ENCODE measurements at regions not wholly inside any gene's neighbourhood (a gene's known extent, or its start where the extent isn't known, plus 50 kb on each side); places are given as distances from the start of the nearest gene placed in this dataset.
A peak's percentile ranks its signal among the peaks of the same experiment; 100 is the strongest.

DNA sequence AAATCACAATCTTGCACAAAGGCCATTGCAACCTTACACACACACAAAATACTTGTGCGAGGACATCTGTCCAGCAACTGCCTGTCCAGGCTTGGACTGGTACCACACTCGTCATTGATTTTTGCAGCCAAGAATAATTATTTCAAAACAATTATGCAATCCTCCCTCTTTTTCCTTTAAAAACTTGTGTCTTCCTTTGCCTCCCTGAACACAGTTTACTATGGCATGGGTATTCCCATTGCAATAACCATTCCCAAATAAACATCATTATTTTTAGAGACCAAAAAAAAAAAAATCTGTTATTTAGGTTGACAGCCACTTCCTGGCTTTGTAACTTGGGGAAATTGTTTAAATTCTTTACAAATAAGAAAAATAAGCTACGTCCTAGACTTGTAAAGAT lies 54.0 kb downstream of the C11orf91 start:
- no peak for DNase-seq (ENCODE audit: low read depth)

- DNase-seq (ENCODE audit: low read depth), result no peak
Observed at GRCh38 chr11:33646168-33646567, 54.5 kb downstream of the C11orf91 start.

DNA sequence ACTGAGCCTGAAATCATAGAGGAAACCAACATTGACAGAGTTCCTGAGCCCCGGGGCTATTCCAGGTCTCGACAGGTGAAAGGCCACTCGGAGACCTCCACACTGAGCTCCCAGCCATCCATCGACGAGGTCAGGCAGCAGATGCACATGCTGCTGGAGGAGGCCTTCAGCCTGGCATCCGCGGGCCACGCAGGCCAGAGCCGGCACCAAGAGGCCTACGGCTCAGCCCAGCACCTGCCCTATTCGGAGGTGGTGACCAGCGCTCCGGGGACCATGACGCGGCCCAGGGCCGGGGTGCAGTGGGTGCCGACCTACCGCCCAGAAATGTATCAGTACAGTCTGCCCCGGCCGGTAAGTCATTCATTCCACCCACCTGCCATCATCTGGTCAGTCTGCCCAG lies 54.9 kb downstream of the C11orf91 start:
- no peak for DNase-seq (ENCODE audit: low read depth)

DNA sequence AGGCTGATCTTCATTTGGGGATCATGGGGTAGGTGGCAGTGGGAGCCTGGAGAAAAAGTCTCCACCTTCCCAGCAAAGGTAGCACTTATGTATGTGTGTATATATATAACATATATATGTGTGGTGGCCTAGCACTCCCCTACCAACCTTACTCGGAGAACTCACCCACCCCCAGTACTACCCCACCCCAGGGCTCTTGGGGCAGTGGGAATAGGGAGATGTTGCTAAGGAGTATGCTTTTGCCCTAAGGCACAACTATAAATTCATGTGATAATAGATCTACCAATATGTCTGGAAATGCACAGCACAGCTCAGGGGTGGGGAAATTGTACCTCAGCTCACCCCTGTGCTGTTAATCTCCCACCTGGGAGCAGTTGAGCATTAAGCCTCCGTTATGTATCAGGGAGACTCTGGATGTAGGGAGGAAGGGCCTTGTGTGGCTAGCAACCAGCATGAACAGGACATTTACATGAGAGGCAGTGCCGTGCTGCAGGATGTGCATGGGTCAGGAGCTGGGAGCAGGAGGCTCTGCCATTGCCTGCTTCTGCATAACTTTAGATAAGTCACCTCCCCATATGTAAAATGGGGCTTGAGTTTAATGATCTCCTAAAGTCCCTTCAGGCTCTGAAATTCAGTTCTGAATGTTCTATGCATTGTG lies 57.3 kb downstream of the C11orf91 start:
- no peak for DNase-seq (ENCODE audit: low read depth)

DNA sequence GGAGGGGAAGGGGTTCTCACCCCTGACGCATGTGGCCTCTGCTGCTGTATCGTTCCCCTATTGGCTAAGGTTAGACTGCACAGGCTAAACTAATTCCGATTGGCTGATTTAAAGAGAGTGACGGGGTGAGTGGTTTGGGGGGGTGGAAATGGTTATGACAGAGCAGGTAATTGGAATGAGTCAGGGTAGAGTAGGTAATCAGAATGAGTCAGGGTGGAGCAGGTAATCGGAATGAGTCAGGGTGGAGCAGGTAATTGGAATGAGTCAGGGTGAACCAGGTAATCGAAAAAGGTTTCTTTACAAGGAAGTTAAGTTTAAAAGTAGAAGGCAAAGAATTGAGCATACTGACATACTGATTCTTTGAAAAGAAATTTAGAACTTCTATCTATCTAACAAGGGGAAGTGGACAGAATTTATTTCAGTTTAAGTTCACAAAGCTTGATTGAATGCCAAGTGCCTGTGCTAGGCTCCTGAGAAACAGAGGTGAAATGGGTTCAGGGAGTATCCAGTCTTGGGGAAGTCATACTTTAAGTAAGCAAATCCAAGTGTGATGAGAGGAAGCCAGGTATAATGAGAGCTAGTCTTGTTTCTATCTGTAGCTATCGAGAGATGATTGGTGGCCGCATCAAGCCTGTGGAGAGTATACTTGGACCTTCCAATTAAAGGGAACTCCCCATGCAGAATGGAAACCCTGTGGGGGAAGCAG lies 58.0 kb downstream of the C11orf91 start:
- DNase-seq (ENCODE audit: low read depth), result no peak

GRCh38 chr11:33640730-33641371 lies 59.8 kb downstream of the C11orf91 start:
- DNase-seq (ENCODE audit: low read depth), result no peak

DNA sequence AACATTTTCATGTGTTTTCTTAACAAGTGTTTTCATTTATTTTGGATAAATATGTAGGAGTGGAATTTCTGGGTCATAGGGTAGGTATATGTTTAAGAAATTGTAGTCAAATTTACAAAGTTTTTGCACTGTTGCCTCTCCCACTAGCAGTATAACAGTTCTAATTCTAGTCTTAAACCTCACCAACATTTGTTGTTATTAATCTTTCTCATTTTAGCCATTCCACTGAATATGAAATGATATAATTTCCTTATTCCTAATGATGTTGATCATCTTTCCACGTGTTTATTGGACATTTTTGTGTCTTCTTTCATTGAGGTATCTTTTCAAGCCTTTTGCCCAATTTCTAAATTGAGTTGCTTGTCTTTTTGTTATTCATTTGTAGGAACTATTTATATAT lies 62.0 kb downstream of the C11orf91 start:
- DNase-seq (ENCODE audit: low read depth), result no peak

GRCh38 chr11:33636104-33636503 lies 64.5 kb downstream of the C11orf91 start:
- no peak for DNase-seq (ENCODE audit: low read depth)

- no peak for DNase-seq (ENCODE audit: low read depth)
Observed at GRCh38 chr11:33635161-33635560, 65.5 kb downstream of the C11orf91 start.

DNA sequence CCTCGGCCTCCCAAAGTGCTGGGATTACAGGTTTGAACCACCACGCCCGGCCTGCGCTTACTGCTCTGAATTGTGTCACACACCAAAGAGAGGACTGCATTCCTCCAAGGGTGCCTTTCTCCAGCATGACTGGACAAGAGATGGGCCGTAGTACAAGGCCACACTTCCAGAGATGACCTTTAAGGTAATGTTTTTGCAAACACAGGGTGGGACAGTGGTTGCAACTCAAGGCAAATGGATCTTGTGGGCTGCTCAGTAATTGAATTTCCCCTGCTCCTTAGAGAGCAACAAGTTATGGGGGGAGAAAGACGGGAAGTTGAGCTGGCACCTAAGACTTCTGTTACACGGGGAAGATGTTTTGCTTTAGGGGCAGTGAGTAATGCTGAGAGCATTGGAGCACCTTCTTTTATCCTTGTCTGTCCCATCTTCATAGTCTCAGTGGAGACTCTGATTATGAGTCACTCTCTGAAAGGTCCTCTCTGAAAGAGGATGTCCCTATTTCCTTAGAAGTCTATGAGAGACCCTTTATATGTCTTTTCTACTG lies 66.3 kb downstream of the C11orf91 start:
- no peak for DNase-seq (ENCODE audit: low read depth)

DNA sequence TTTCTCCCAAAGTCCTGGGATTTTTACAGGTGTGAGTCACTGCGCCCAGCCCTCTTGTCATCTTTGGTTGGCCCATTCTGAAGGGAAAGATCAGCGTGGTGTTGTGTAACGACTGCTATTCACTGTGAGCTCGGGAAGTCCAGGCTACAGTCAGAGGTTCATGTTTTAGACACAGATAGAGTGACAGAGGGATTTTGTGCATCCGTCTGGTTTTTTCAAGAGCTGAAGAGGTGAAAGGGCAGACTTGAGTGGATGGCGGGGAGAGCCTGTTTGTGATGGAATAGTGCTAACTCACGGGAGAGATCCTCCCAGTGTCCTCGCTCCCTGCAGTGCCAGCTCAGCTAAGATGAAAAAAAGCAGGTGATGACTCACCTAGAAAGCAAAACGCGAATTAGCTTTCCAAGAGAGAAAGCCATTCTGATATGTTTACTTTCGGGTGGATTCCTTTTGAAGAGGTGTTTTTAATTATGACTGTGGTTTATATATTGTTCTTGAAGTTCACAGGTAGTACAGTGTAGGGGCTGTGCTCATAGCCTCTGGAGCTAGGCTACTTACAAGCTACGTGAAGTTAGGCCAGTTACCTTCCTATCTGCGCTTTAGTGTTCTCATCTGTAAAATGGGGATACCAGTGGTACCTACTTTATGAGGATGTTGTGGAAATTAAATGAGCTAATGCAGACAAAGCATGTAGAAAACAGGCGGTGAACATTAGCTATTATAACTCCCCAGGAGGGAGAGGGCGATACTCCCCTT lies 67.2 kb downstream of the C11orf91 start:
- peak; percentile 49 for DNase-seq (ENCODE audit: low read depth)

GRCh38 chr11:33631749-33632091 lies 68.9 kb downstream of the C11orf91 start:
- DNase-seq (ENCODE audit: low read depth), result no peak

DNA sequence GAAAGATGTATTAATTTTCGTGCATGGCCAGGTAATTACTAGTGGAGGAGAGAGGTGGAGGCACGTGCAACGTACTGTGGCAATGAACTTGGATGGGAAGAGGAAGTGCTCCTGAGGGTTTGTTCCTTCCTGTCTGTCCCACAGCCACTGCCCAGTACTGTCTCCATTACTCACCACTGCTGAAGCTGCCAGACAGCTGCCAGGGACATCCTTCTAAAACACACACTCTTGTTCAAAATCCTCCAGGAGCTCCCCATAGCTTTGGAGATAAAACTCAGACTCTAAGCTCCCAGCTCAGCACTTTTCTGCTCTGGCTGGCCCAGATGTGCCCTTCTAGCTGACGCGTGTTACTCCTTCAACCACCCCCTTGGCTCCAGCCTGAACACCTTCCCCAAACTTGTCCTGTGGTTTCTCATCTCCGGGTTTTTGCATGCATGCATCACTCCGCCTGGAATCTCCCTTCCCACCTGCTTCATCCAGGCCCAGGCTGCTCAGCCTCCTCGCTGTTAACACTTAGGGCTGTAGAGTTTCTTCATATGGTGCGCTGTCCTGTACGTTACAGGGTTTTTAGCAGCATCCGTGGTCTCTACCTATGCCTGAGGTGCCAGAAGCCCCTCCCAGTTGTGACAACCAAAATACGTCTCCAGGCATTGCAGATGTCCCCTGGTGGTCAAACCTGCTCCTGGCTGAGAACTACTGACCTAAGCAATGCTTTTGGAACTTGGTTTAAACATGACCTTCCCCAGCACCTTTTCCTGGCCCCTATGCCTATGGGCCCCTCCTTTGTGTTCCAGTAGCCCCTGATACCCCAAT lies 69.5 kb downstream of the C11orf91 start:
- no peak for DNase-seq (ENCODE audit: low read depth)

DNA sequence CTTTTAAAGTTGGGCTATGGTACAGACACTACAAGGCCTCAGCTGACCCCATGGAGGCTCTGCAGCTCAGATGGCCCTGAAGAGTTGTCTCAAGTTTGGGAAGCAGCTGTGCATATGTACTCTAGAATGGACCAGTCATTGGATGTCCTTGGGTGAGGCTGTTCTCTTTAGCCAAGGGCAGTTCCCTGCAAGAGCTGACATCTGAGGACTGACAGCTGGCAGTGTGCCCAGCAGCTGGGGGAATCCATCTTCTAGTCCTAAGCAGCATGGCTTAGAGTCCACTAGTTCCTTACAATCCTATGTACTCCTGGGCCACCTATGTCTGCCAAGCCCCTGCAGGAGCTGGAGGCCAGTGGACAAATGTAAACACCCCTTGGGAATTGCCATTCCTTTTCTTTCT lies 76.5 kb downstream of the C11orf91 start:
- no peak for DNase-seq (ENCODE audit: low read depth)

DNA sequence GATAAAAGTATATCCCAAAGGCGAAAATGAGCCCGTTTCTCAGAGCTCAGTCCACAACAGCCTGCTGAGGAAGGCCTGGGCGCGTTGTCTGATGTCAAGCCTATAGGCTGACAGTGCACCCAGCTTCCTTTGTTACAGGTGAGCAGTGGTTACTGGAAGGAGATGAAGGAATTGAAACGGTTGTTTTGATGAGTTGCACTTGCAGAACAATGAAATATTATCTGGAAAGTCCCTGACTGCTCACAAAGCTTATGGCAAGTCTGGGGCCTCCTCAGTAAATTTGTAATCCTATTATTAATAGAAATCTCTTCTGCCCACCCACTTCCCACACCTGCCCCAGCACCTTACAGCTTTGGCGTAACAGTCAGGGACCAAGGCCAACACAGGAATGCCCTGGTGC lies 77.8 kb downstream of the C11orf91 start:
- no peak for DNase-seq (ENCODE audit: low read depth)

DNA sequence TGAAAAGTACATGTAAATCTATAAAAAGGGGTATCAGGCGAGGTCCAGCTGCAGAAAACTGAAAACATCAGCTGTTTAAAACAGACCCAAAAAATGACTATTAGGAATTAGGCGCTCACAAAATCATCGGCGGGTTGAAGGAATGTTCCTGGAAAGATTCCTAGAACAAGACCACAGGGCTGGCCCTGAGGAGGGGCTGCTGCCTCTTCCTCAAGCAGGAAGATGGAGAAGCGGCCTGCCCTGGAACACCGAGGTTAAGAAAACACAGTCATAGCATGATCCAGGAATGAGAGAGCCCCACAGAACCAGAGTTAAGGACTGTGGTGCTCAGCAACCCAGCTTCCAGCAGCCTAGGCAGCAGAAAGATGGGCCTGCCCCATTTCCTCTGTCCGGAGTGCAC lies 78.4 kb downstream of the C11orf91 start:
- DNase-seq (ENCODE audit: low read depth), result peak; percentile 31

GRCh38 chr11:33620423-33621171 lies 80.0 kb downstream of the C11orf91 start:
- DNase-seq (ENCODE audit: low read depth), result peak; percentile 34

GRCh38 chr11:33618956-33619355 lies 81.7 kb downstream of the C11orf91 start:
- no peak for DNase-seq (ENCODE audit: low read depth)

- no peak for DNase-seq (ENCODE audit: low read depth)
Observed at GRCh38 chr11:33618351-33618710, 82.3 kb downstream of the C11orf91 start.

GRCh38 chr11:33617672-33618350 lies 82.8 kb downstream of the C11orf91 start:
- no peak for DNase-seq (ENCODE audit: low read depth)
